Fibroblast of lung (primary cell): ENCODE measurements at regions not wholly inside any gene's neighbourhood (a gene's known extent, or its start where the extent isn't known, plus 50 kb on each side); places are given as distances from the start of the nearest gene placed in this dataset.

Source experiments
- CTCF ChIP-seq, 2 donors: IDR thresholded peaks in 1 of 2; conservative IDR thresholded peaks in 1 of 2; 1 replicate in 1 of 2; 2 replicates in 1 of 2; pipeline ENCODE4 v1.5.1; 2011 to 2012; ENCODE audit warnings: low read length in 2 of 2, control low read depth in 1 of 2, inconsistent platforms in 1 of 2, low read depth in 1 of 2, mild to moderate bottlenecking in 1 of 2
- EZH2 ChIP-seq: IDR thresholded peaks from 2 replicates; pipeline ENCODE4 v1.5.1; 2012; ENCODE audit warnings: low read length, control low read depth, mild to moderate bottlenecking; ENCODE audit errors: missing control alignments

- no peak for TF ChIP-seq CTCF (conservative IDR thresholded peaks at IDR 0.05 in 1 of 2, IDR thresholded peaks at IDR 0.05 in 1 of 2; ENCODE audit: low read depth in 1 of 2, low read length in 2 of 2)
- no peak for TF ChIP-seq EZH2
Observed at GRCh38 chr7:52431082-52431815, 604.2 kb upstream of the POM121L12 start.
